Peyer's patch (tissue), 4 donors: ENCODE measurements at regions not wholly inside any gene's neighbourhood (a gene's known extent, or its start where the extent isn't known, plus 50 kb on each side); places are given as distances from the start of the nearest gene placed in this dataset.

Experiments used
- CTCF ChIP-seq, 6 experiments: fragments of 450-650 bp in 4 of 6; fragments of 200-600 bp in 2 of 6; sonication (generic) in 1 of 6; IDR thresholded peaks; one replicate each; pipeline ENCODE4 v1.5.1; 2017 to 2019; ENCODE audit warnings: antibody characterized with exemption in 6 of 6, mild to moderate bottlenecking in 3 of 6, moderate library complexity in 1 of 6
- POLR2A ChIP-seq, 2 donors: fragments of 450-650 bp; IDR thresholded peaks; one replicate each; pipeline ENCODE4 v1.5.1; 2017; ENCODE audit warnings: antibody characterized with exemption in 2 of 2, mild to moderate bottlenecking in 2 of 2, moderate library complexity in 2 of 2

DNA sequence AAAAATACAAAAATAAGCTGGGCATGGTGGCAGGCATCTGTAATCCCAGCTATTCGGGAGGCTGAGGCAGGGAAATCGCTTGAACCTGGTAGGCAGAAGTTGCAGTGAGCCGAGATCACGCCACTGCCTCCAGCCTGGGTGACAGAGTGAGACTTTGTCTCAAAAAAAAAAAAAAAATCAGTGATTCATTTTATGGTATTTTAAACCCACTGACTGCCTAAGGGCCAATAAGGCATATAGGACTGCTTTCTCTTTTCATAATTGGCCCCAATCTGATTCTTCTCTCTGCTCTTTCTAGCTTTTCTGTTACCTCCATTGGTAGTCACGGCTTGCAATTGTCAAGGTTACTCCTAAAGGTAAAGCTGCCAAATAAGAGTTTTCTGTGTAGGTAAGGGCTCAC, 60.2 kb upstream of the ADGRF1 start:
- TF ChIP-seq CTCF (IDR thresholded peaks at IDR 0.05) (no peak), POLR2A (IDR thresholded peaks at IDR 0.05) (no peak)
